ENCODE measurements at regions not wholly inside any gene's neighbourhood (a gene's known extent, or its start where the extent isn't known, plus 50 kb on each side); places are given as distances from the start of the nearest gene placed in this dataset.

DNA sequence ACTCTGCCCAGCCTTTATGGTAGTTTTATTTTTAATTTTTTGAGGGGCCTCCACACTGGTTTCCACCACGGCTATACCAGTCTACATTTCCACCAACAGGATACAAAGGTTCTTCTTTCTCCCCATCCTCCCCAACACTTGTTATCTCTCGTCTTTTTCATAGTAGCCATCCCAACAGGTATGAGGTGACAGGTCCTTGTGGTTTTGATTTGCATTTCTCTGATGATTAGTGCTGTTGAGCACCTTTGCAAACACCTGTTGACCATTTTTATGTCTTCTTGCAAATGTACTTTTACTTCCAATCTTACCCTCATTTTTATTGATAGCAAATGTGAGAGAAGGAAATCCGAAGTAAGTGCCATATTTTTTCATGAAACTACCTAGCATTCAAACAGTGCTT lies 195.4 kb upstream of the PREP start:
- Histone ChIP-seq H3K9ac (no peak overlapping the region), H3K4me2 (no peak overlapping the region), H3K36me3 (no peaks in the 10 kb centered on the region), H3K9me3 (ENCODE audit: low read depth) (no peaks in the 10 kb centered on the region), H3K79me2 (ENCODE audit: low read depth) (no peaks in the 10 kb centered on the region), H3K27ac (no peak overlapping the region), H4K20me1 (ENCODE audit: low read depth) (no peaks in the 10 kb centered on the region), H3K27me3 (no peaks in the 10 kb centered on the region), H3K4me3 (no peak overlapping the region), H2AFZ (replicated peaks) (no peak overlapping the region), H3F3A (ENCODE audit: low read depth) (no peaks in the 10 kb centered on the region), H3K4me1 (peaks cover 5% of the 10 kb centered on the region)
- DNase-seq (ENCODE audit: low spot score) = no peak
- TF ChIP-seq CTCF (IDR thresholded peaks at IDR 0.05) (no peak), EZH2phosphoT487 (IDR thresholded peaks at IDR 0.05) (no peak), EZH2 (IDR thresholded peaks at IDR 0.05) (no peak)
- Mint-ChIP-seq H3K27me3 (ENCODE audit: insufficient read depth, low read depth) (peaks cover 2% of the 10 kb centered on the region), H3K27ac (no peak overlapping the region), H3K36me3 (no peaks in the 10 kb centered on the region), H3K4me3 (no peak overlapping the region), H3K9me3 (no peaks in the 10 kb centered on the region), H3K4me1 (no peaks in the 10 kb centered on the region)

DNA sequence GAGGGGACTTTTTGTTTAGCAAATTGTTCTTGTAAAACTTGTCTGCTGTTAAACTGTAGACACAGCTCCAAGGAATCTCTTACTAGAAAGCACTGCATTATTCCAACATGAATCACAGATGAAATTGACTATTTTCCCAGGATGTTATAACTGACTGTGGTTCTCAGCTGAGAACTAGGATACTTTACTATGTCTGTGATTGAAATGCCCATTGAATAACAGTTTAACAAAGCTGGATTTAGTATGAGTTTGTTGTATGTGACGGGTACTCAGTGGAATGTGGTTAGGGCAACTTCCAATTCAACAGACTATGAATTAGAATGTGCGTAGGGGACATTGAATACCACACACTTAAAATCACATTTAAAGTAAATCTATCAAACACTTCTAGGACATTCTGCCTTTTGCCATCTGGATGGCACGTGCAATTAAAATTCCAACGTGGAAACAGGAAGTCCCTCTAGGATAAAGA lies 193.4 kb upstream of the PREP start:
- Histone ChIP-seq H3F3A (ENCODE audit: low read depth) (no peaks in the 10 kb centered on the region), H3K27ac (no peak overlapping the region), H3K9ac (no peak overlapping the region), H3K36me3 (no peaks in the 10 kb centered on the region), H3K27me3 (no peaks in the 10 kb centered on the region), H3K4me3 (no peak overlapping the region), H2AFZ (replicated peaks) (no peak overlapping the region), H3K79me2 (ENCODE audit: low read depth) (no peaks in the 10 kb centered on the region), H3K4me2 (no peak overlapping the region), H3K9me3 (ENCODE audit: low read depth) (no peaks in the 10 kb centered on the region), H3K4me1 (peaks cover 8% of the 10 kb centered on the region), H4K20me1 (ENCODE audit: low read depth) (no peaks in the 10 kb centered on the region)
- no peaks in the 10 kb centered on the region for H3K4me1 Mint-ChIP-seq
- no peak for DNase-seq (ENCODE audit: low spot score)
- no peak overlapping the region for H3K4me3 Mint-ChIP-seq
- H3K36me3 Mint-ChIP-seq = no peaks in the 10 kb centered on the region
- no peak overlapping the region for H3K27ac Mint-ChIP-seq
- no peaks in the 10 kb centered on the region for H3K9me3 Mint-ChIP-seq
- peaks cover 3% of the 10 kb centered on the region for H3K27me3 Mint-ChIP-seq (ENCODE audit: insufficient read depth, low read depth)
- no peak for TF ChIP-seq EZH2 (IDR thresholded peaks at IDR 0.05)
- TF ChIP-seq EZH2phosphoT487 (IDR thresholded peaks at IDR 0.05) = no peak
- no peak for TF ChIP-seq CTCF (IDR thresholded peaks at IDR 0.05)

DNA sequence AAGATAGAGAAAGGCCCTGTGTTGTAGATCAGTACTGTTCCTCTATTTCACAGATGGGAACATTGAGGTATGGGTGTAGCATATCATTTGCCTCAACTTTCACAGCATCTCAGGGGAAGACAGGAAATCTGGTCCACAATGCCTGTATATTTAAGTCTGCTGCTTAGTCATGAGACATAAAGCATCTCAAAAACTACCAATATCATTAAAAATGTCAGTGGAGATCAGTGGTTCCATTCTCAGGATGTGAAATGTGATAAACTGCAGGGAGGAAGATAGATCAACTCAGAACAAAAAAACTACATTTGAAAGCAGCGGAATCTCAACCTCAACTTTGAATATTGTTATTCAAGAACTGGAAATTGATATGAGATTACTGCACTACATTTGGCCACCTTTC lies 192.9 kb upstream of the PREP start:
- no peak overlapping the region for H3K4me3 ChIP-seq
- TF ChIP-seq EZH2phosphoT487 (IDR thresholded peaks at IDR 0.05) (no peak), EZH2 (IDR thresholded peaks at IDR 0.05) (no peak), CTCF (IDR thresholded peaks at IDR 0.05) (no peak)
- Mint-ChIP-seq H3K9me3 (no peaks in the 10 kb centered on the region), H3K27me3 (ENCODE audit: insufficient read depth, low read depth) (peaks cover 3% of the 10 kb centered on the region), H3K36me3 (no peaks in the 10 kb centered on the region), H3K4me3 (no peak overlapping the region), H3K4me1 (no peaks in the 10 kb centered on the region), H3K27ac (no peak overlapping the region)
- H3K27me3 ChIP-seq = no peaks in the 10 kb centered on the region
- H3K4me1 ChIP-seq = peaks cover 8% of the 10 kb centered on the region
- no peaks in the 10 kb centered on the region for H4K20me1 ChIP-seq (ENCODE audit: low read depth)
- no peaks in the 10 kb centered on the region for H3K9me3 ChIP-seq (ENCODE audit: low read depth)
- H3F3A ChIP-seq (ENCODE audit: low read depth) = no peaks in the 10 kb centered on the region
- H3K36me3 ChIP-seq = no peaks in the 10 kb centered on the region
- H3K79me2 ChIP-seq (ENCODE audit: low read depth) = no peaks in the 10 kb centered on the region
- H2AFZ ChIP-seq (replicated peaks) = no peak overlapping the region
- H3K27ac ChIP-seq = no peak overlapping the region
- H3K4me2 ChIP-seq = no peak overlapping the region
- no peak overlapping the region for H3K9ac ChIP-seq
- no peak for DNase-seq (ENCODE audit: low spot score)

Measured in neural progenitor cell (in vitro differentiated cells).